IMR-90 (cell line): ENCODE measurements at regions not wholly inside any gene's neighbourhood (a gene's known extent, or its start where the extent isn't known, plus 50 kb on each side); places are given as distances from the start of the nearest gene placed in this dataset.
"Not testable (repeated sequence)": the region's sequence is repeated elsewhere in the genome, so short reads cannot be mapped to it uniquely, and the experiment has no call there.

Experiments
- ATAC-seq: fragments of 200-7000 bp; cut with Tn5 transposase; 2 replicates; pipeline ENCODE4 v1.9.1; 2020; ENCODE audit warnings: low read depth, mild to moderate bottlenecking, moderate library complexity
- BruUV-seq: library from RNA; stranded (reverse); fragments of 400-500 nt; replicated peaks from 2 replicates; lab custom pipeline; 2021; lab: Mats Ljungman, UMichigan
- CTCF ChIA-PET: fragments of 300-600 bp; formaldehyde crosslinking; extraction: SDS; loops from one replicate; lab custom pipeline; 2021; ENCODE audit warnings: antibody characterized with exemption; lab: Yijun Ruan, JAX
- POLR2A ChIA-PET: fragments of 300-600 bp; sonication (Branson Sonifier 250); formaldehyde crosslinking; loops from one replicate; lab custom pipeline; 2022; ENCODE audit warnings: antibody characterized with exemption; ENCODE audit not compliant: unreplicated experiment; lab: Charles Lee
- DNase-seq: peaks from one replicate; pipeline ENCODE4 v3.0.0; 2013
- H2AFZ ChIP-seq: replicated peaks from 2 replicates; pipeline ENCODE3; 2013; ENCODE audit warnings: low read length, mild to moderate bottlenecking; ENCODE audit not compliant: poor library complexity
- H2AK5ac ChIP-seq: 2 replicates; pipeline ENCODE4 v1.6.1; 2013; ENCODE audit warnings: low read depth, low read length, inconsistent platforms
- H2AK9ac ChIP-seq: replicated peaks from 2 replicates; pipeline ENCODE3; 2013; ENCODE audit warnings: mild to moderate bottlenecking, low read depth, low read length, moderate library complexity; ENCODE audit not compliant: poor library complexity
- H2BK120ac ChIP-seq: 2 replicates; pipeline ENCODE4 v1.6.1; 2013; ENCODE audit warnings: low read depth, low read length, inconsistent platforms
- H2BK15ac ChIP-seq: 3 replicates; pipeline ENCODE4 v1.6.1; 2013; ENCODE audit warnings: low read depth, low read length, inconsistent platforms
- H2BK20ac ChIP-seq: 2 replicates; pipeline ENCODE4 v1.6.1; 2013; ENCODE audit warnings: low read depth, mild to moderate bottlenecking, inconsistent platforms, low read length, moderate library complexity
- H2BK5ac ChIP-seq: 2 replicates; pipeline ENCODE4 v1.6.1; 2013; ENCODE audit warnings: mild to moderate bottlenecking, low read depth, low read length, inconsistent platforms; ENCODE audit not compliant: poor library complexity, severe bottlenecking
- H3K14ac ChIP-seq: replicated peaks from 2 replicates; pipeline ENCODE4 v1.6.1; 2013; ENCODE audit warnings: low read depth, low read length, inconsistent platforms
- H3K18ac ChIP-seq: 2 replicates; pipeline ENCODE4 v1.6.1; 2013; ENCODE audit warnings: low read depth, low read length, control low read depth
- H3K23ac ChIP-seq: 2 replicates; pipeline ENCODE4 v1.6.1; 2013; ENCODE audit warnings: low read depth, low read length, inconsistent platforms
- H3K27ac ChIP-seq: 2 replicates; pipeline ENCODE4 v1.5.1; 2013; ENCODE audit warnings: mild to moderate bottlenecking, control low read depth, low read length; ENCODE audit not compliant: insufficient read depth
- H3K27me3 ChIP-seq: 2 replicates; pipeline ENCODE4 v1.6.1; 2013; ENCODE audit warnings: low read length; ENCODE audit not compliant: control insufficient read depth, insufficient read depth
- H3K36me3 ChIP-seq: 2 replicates; pipeline ENCODE4 v1.6.1; 2013; ENCODE audit warnings: low read length, mixed read lengths; ENCODE audit not compliant: control insufficient read depth, insufficient read depth
- H3K4ac ChIP-seq: 2 replicates; pipeline ENCODE4 v1.6.1; 2013; ENCODE audit warnings: low read depth, low read length, inconsistent platforms
- H3K4me1 ChIP-seq: 2 replicates; pipeline ENCODE4 v1.6.1; 2013; ENCODE audit warnings: low read length, mixed read lengths; ENCODE audit not compliant: control insufficient read depth, insufficient read depth
- H3K4me2 ChIP-seq: 2 replicates; pipeline ENCODE4 v1.6.1; 2013; ENCODE audit warnings: low read depth, mild to moderate bottlenecking, control low read depth, low read length, moderate library complexity
- H3K4me3 ChIP-seq: 2 replicates; pipeline ENCODE4 v1.5.1; 2013; ENCODE audit warnings: low read depth, mild to moderate bottlenecking, control low read depth, low read length, moderate library complexity; ENCODE audit not compliant: insufficient read depth
- H3K56ac ChIP-seq: 2 replicates; pipeline ENCODE4 v1.6.1; 2013; ENCODE audit warnings: low read length, inconsistent platforms; ENCODE audit not compliant: insufficient read depth; ENCODE audit errors: extremely low read depth
- H3K79me1 ChIP-seq, 2 experiments: 2 replicates each; pipeline ENCODE4 v1.6.1; 2013; ENCODE audit warnings: low read length in 2 of 2, inconsistent platforms in 1 of 2, low read depth in 1 of 2
- H3K9ac ChIP-seq: 2 replicates; pipeline ENCODE4 v1.6.1; 2013; ENCODE audit warnings: low read depth, low read length, control low read depth
- H3K9me1 ChIP-seq: 2 replicates; pipeline ENCODE4 v1.6.1; 2013; ENCODE audit warnings: low read length, inconsistent platforms; ENCODE audit not compliant: insufficient read depth
- H3K9me3 ChIP-seq: 2 replicates; pipeline ENCODE4 v1.6.1; 2013; ENCODE audit warnings: low read length; ENCODE audit not compliant: control insufficient read depth, insufficient read depth
- H4K20me1 ChIP-seq: 2 replicates; pipeline ENCODE4 v1.6.1; 2013; ENCODE audit warnings: low read length, inconsistent platforms; ENCODE audit not compliant: insufficient read depth
- H4K5ac ChIP-seq: 2 replicates; pipeline ENCODE4 v1.6.1; 2013; ENCODE audit warnings: mild to moderate bottlenecking, low read depth, low read length, control low read depth
- H4K8ac ChIP-seq, 2 experiments: 2 replicates each; pipeline ENCODE4 v1.6.1; 2013; ENCODE audit warnings: low read depth in 2 of 2, low read length in 2 of 2, control low read depth in 1 of 2, inconsistent platforms in 1 of 2
- H4K91ac ChIP-seq: 2 replicates; pipeline ENCODE4 v1.6.1; 2013; ENCODE audit warnings: low read depth, low read length, inconsistent platforms; ENCODE audit not compliant: insufficient read depth
- WGBS, 2 experiments: methylation state at CpG; one replicate each; pipeline versions ENCODE4 v1.1.5 to v1.1.7; 2013; ENCODE audit warnings: missing lambda C conversion rate in 2 of 2; ENCODE audit not compliant: insufficient read length in 1 of 2; ENCODE audit errors: extremely low coverage in 2 of 2; 5-methylcytosine and 5-hydroxymethylcytosine counted together
- dilution Hi-C: fragments of 300-500 bp; cut with HindIII; formaldehyde crosslinking; loops from one replicate; pipeline ENCODE4 v1.14.3; 2018; ENCODE audit warnings: low sequenced_read_pairs; ENCODE audit not compliant: unreplicated experiment
- in situ Hi-C: fragments of 300-500 bp; cut with MboI; formaldehyde crosslinking; loops from 3 replicates; pipeline ENCODE4 v1.14.3; 2019; ENCODE audit warnings: low sequenced_read_pairs, inconsistent platforms, mixed read lengths
- intact Hi-C: fragments of 100-400 bp; cut with micrococcal nuclease; formaldehyde crosslinking; loops from 2 replicates; pipeline ENCODE4 v1.10.0; 2022

DNA sequence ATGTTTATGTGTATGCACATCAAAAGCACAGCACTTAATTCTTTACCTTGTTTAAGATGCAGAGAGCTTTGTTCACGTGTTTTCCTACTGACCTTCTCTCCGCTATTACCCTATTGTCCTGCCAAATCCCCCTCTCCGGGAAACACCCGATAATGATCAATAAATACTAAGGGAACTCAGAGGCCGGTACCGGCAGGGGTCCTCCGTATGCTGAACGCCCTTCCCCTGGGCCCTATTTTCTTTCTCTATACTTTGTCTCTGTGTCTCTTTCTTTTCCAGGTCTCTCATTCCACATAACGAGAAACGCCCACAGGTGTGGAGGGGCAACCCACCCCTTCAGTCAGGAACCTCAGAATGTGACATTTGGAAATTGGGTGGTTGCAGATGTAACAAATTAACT, 160.1 kb downstream of the ADRA2C start:
- POLR2A ChIA-PET, H3K9me3 ChIP-seq, ATAC-seq, H3K23ac ChIP-seq, H4K5ac ChIP-seq, H3K56ac ChIP-seq, H3K79me1 ChIP-seq, H2BK5ac ChIP-seq, H4K20me1 ChIP-seq, H4K91ac ChIP-seq, H2AK5ac ChIP-seq, H3K9me1 ChIP-seq, CTCF ChIA-PET, BruUV-seq, H2BK15ac ChIP-seq, H3K36me3 ChIP-seq, DNase-seq, H2BK120ac ChIP-seq, dilution Hi-C loops, H3K18ac ChIP-seq, H3K27ac ChIP-seq, H3K4me3 ChIP-seq, H3K4me2 ChIP-seq, intact Hi-C loops, H3K9ac ChIP-seq, H2BK20ac ChIP-seq, H3K4ac ChIP-seq, H4K8ac ChIP-seq, in situ Hi-C loops, H3K4me1 ChIP-seq, H3K14ac ChIP-seq, H2AK9ac ChIP-seq, H3K27me3 ChIP-seq, H2AFZ ChIP-seq: not testable (repeated sequence)
- 40% methylated on average over 1 of the region's 10 CpGs; no CpG with 5 or more reads in 1 of the 2 experiments for WGBS, 2 experiments

DNA sequence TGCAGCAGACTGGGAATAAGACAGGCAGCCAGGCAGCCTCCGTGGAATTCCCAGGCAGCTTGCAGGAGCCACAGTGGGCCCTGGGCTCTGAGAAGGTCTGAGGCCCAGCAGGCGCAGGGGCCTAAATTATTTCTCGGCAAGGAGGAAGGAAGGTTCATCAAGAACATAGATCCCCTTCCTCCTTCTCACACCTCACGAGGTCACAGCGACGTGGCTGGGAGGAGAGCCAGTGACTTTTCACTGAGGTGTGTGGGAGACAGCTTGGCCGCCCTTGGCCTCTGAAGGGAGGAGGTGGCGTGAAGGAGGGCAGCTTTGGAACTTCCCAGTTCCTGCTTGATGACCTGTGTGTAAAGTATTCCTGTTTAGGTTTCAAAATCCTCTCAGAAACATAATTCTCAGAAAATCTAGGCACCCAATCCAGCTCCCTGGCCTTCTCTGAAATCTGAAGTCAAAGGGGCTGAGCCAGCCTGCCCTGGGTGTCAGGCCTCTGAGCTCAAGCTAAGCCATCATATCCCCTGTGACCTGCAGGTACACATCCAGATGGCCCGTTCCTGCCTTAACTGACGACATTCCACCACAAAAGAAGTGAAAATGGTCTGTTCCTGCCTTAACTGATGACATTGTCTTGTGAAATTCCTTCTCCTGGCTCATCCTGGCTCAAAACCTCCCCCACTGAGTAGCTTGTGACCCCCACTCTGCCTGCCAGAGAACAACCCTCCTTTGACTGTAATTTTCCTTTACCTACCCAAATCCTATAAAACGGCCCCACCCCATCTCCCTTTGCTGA, 161.0 kb downstream of the ADRA2C start:
- H3K14ac ChIP-seq, H3K4ac ChIP-seq, H3K9me3 ChIP-seq, BruUV-seq, H2BK20ac ChIP-seq, DNase-seq, H2BK5ac ChIP-seq, H2AFZ ChIP-seq, H3K27ac ChIP-seq, H3K23ac ChIP-seq, H3K9ac ChIP-seq, H3K18ac ChIP-seq, H3K4me3 ChIP-seq, H3K56ac ChIP-seq, intact Hi-C loops, H3K4me2 ChIP-seq, POLR2A ChIA-PET, H3K27me3 ChIP-seq, H2AK5ac ChIP-seq, H2BK120ac ChIP-seq, H3K36me3 ChIP-seq, H2AK9ac ChIP-seq, H4K20me1 ChIP-seq, H4K8ac ChIP-seq, H4K5ac ChIP-seq, H3K9me1 ChIP-seq, H2BK15ac ChIP-seq, dilution Hi-C loops, H3K79me1 ChIP-seq, H3K4me1 ChIP-seq, in situ Hi-C loops, ATAC-seq, CTCF ChIA-PET, H4K91ac ChIP-seq: not testable (repeated sequence)
- 36% methylated on average over 3 of the region's 11 CpGs; no CpG with 5 or more reads in 1 of the 2 experiments for WGBS, 2 experiments
